Gastrocnemius medialis (tissue), 4 donors: ENCODE measurements at regions not wholly inside any gene's neighbourhood (a gene's known extent, or its start where the extent isn't known, plus 50 kb on each side); places are given as distances from the start of the nearest gene placed in this dataset.
A peak's percentile ranks its signal among the peaks of the same experiment; 100 is the strongest.

ENCODE experiments used
- ATAC-seq, 2 donors: fragments of 150-250 bp; one replicate each; pipeline ENCODE4 v1.9.1; 2016
- DNase-seq, 2 donors: peaks; one replicate each; pipeline ENCODE4 v3.0.0-alpha.2; 2019
- H3K27ac ChIP-seq, 4 donors: fragments of 200-600 bp; sonication (generic); 1 replicate in 1 of 4; 2 replicates in 3 of 4; pipeline ENCODE4 v1.5.1; 2016 to 2018; ENCODE audit warnings: mild to moderate bottlenecking in 2 of 4, moderate library complexity in 1 of 4
- H3K27me3 ChIP-seq, 3 donors: fragments of 200-600 bp; sonication (generic) in 2 of 3; 1 replicate in 1 of 3; 2 replicates in 2 of 3; pipeline versions ENCODE4 v1.5.1 to v1.6.0; 2016 to 2019; ENCODE audit warnings: mild to moderate bottlenecking in 1 of 3, moderate library complexity in 1 of 3
- H3K36me3 ChIP-seq, 2 donors: fragments of 200-600 bp; sonication (generic) in 1 of 2; one replicate each; pipeline ENCODE4 v1.5.1; 2017 to 2018
- H3K4me1 ChIP-seq, 2 donors: fragments of 200-600 bp; sonication (generic) in 1 of 2; one replicate each; pipeline ENCODE4 v1.5.1; 2016 to 2017; ENCODE audit warnings: mild to moderate bottlenecking in 2 of 2
- H3K4me3 ChIP-seq, 4 donors: fragments of 200-600 bp; sonication (generic) in 3 of 4; 1 replicate in 1 of 4; 2 replicates in 3 of 4; pipeline ENCODE4 v1.5.1; 2016 to 2019; ENCODE audit warnings: mild to moderate bottlenecking in 2 of 4
- H3K9me3 ChIP-seq, 3 donors: fragments of 200-600 bp; sonication (generic) in 2 of 3; 1 replicate in 1 of 3; 2 replicates in 2 of 3; pipeline ENCODE4 v1.5.1; 2016 to 2019
- CTCF ChIP-seq, 5 experiments: fragments of 450-650 bp in 3 of 5; fragments of 200-600 bp in 2 of 5; sonication (generic) in 2 of 5; IDR thresholded peaks in 4 of 5; conservative IDR thresholded peaks in 1 of 5; 1 replicate in 4 of 5; 2 replicates in 1 of 5; pipeline ENCODE4 v1.5.1; 2016 to 2019; ENCODE audit warnings: antibody characterized with exemption in 5 of 5, mild to moderate bottlenecking in 3 of 5, moderate library complexity in 3 of 5
- POLR2A ChIP-seq, 2 donors: fragments of 450-650 bp; IDR thresholded peaks; one replicate each; pipeline ENCODE4 v1.6.1; 2017; ENCODE audit warnings: antibody characterized with exemption in 2 of 2, mild to moderate bottlenecking in 2 of 2, moderate library complexity in 2 of 2
- in situ Hi-C, 4 donors: fragments of 200-750 bp; cut with MboI; loops; one replicate each; pipeline versions ENCODE4 v1.15.0 to v1.8.0; 2017; ENCODE audit warnings: low sequenced_read_pairs in 4 of 4
- intact Hi-C: fragments of 100-400 bp; cut with DNase I; formaldehyde crosslinking; loops from one replicate; pipeline ENCODE4 v1.15.1; 2023; ENCODE audit warnings: low total_unique reads

GRCh38 chr7:362402-363096, 72.6 kb downstream of the FOXL3 start:
- ATAC-seq (no peak), DNase-seq (no peak)
- Histone ChIP-seq H3K27ac (no peak overlapping the region), H3K27me3 (peaks cover 49 to 64% (median 49%) of the 10 kb centered on the region in 3 donors), H3K4me3 (peak overlapping the region in 2 of 4 donors; percentile 2 to 32), H3K4me1 (peaks cover 0 to 7% of the 10 kb centered on the region in 2 donors), H3K36me3 (no peaks in the 10 kb centered on the region), H3K9me3 (no peaks in the 10 kb centered on the region)
- in situ Hi-C loops = no loop called here
- intact Hi-C loops = no loop called here
- no peak for TF ChIP-seq CTCF (IDR thresholded peaks at IDR 0.05 in 4 of 5, conservative IDR thresholded peaks at IDR 0.05 in 1 of 5)
- TF ChIP-seq POLR2A (IDR thresholded peaks at IDR 0.05) = no peak

GRCh38 chr7:363626-364025, 73.7 kb downstream of the FOXL3 start:
- Histone ChIP-seq H3K27me3 (peaks cover 41 to 57% (median 44%) of the 10 kb centered on the region in 3 donors), H3K36me3 (no peaks in the 10 kb centered on the region), H3K4me1 (peaks cover 0 to 7% of the 10 kb centered on the region in 2 donors), H3K4me3 (no peak overlapping the region), H3K27ac (no peak overlapping the region), H3K9me3 (no peaks in the 10 kb centered on the region)
- ATAC-seq = no peak
- in situ Hi-C loops (no loop called here), intact Hi-C loops (no loop called here)
- no peak for TF ChIP-seq CTCF (IDR thresholded peaks at IDR 0.05 in 4 of 5, conservative IDR thresholded peaks at IDR 0.05 in 1 of 5)
- TF ChIP-seq POLR2A (IDR thresholded peaks at IDR 0.05) = no peak
- DNase-seq = no peak

GRCh38 chr7:364536-364935, 74.6 kb downstream of the FOXL3 start:
- peaks cover 32 to 50% (median 37%) of the 10 kb centered on the region in 3 donors for H3K27me3 ChIP-seq
- DNase-seq (no peak), ATAC-seq (no peak)
- no peaks in the 10 kb centered on the region for H3K36me3 ChIP-seq
- H3K27ac ChIP-seq = no peak overlapping the region
- intact Hi-C loops = no loop called here
- no peaks in the 10 kb centered on the region for H3K9me3 ChIP-seq
- no peak for TF ChIP-seq CTCF (IDR thresholded peaks at IDR 0.05 in 4 of 5, conservative IDR thresholded peaks at IDR 0.05 in 1 of 5)
- no peak for TF ChIP-seq POLR2A (IDR thresholded peaks at IDR 0.05)
- no peak overlapping the region for H3K4me3 ChIP-seq
- H3K4me1 ChIP-seq = peaks cover 0 to 7% of the 10 kb centered on the region in 2 donors
- in situ Hi-C loops = no loop called here

GRCh38 chr7:365593-365992, 75.6 kb downstream of the FOXL3 start:
- Histone ChIP-seq H3K27me3 (peaks cover 22 to 40% (median 28%) of the 10 kb centered on the region in 3 donors), H3K4me1 (peaks cover 0 to 7% of the 10 kb centered on the region in 2 donors), H3K27ac (no peak overlapping the region), H3K4me3 (no peak overlapping the region), H3K36me3 (no peaks in the 10 kb centered on the region), H3K9me3 (no peaks in the 10 kb centered on the region)
- no peak for DNase-seq
- intact Hi-C loops = no loop called here
- ATAC-seq = no peak
- no peak for TF ChIP-seq CTCF (IDR thresholded peaks at IDR 0.05 in 4 of 5, conservative IDR thresholded peaks at IDR 0.05 in 1 of 5)
- no peak for TF ChIP-seq POLR2A (IDR thresholded peaks at IDR 0.05)
- in situ Hi-C loops = no loop called here
